ENCODE measurements at regions not wholly inside any gene's neighbourhood (a gene's known extent, or its start where the extent isn't known, plus 50 kb on each side); places are given as distances from the start of the nearest gene placed in this dataset.

DNA sequence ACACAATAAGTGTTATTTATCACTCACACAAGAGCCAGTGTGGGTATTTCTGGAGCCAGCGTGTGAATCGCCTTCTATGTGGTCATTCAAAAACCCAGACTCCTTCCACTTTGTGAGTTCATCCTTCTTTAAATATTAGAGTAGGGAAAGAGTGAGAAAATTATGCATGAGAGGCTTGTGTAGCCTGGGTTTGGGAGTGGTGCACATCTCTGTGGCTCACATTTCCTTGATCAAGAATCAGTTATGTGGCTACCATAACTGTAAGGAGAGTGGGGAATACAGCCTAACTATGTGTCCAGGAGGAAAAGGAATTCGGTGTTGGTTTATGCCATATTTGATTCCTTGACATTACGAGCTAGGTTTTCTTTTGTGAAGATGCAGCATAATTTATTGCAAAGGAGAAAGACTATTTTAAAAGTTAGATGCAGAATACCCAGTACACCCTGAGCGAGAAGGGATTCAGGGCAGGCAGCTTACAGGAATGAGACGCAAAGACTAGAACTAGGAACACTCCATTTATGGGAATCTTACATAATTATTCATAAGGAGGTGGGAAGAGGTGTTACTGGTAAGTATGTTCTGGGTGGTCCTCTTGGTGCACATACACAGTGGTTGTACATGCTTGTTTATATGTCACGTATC lies 638.5 kb downstream of the COL12A1 start:
- TF ChIP-seq, protein P1, sequence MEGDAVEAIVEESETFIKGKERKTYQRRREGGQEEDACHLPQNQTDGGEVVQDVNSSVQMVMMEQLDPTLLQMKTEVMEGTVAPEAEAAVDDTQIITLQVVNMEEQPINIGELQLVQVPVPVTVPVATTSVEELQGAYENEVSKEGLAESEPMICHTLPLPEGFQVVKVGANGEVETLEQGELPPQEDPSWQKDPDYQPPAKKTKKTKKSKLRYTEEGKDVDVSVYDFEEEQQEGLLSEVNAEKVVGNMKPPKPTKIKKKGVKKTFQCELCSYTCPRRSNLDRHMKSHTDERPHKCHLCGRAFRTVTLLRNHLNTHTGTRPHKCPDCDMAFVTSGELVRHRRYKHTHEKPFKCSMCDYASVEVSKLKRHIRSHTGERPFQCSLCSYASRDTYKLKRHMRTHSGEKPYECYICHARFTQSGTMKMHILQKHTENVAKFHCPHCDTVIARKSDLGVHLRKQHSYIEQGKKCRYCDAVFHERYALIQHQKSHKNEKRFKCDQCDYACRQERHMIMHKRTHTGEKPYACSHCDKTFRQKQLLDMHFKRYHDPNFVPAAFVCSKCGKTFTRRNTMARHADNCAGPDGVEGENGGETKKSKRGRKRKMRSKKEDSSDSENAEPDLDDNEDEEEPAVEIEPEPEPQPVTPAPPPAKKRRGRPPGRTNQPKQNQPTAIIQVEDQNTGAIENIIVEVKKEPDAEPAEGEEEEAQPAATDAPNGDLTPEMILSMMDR (IDR thresholded peaks at IDR 0.05; ENCODE audit: insufficient read depth, low read depth, low read length) = no peak
- TF ChIP-seq EZH2 (IDR thresholded peaks at IDR 0.05; ENCODE audit: insufficient read depth, low read length) = no peak

Data from astrocyte (in vitro differentiated cells and primary cell).